ENCODE measurements at regions not wholly inside any gene's neighbourhood (a gene's known extent, or its start where the extent isn't known, plus 50 kb on each side); places are given as distances from the start of the nearest gene placed in this dataset.

GRCh38 chr9:87813119-87813463 is 69.6 kb upstream of the SPATA31E1 start:
- TF ChIP-seq, protein P1, sequence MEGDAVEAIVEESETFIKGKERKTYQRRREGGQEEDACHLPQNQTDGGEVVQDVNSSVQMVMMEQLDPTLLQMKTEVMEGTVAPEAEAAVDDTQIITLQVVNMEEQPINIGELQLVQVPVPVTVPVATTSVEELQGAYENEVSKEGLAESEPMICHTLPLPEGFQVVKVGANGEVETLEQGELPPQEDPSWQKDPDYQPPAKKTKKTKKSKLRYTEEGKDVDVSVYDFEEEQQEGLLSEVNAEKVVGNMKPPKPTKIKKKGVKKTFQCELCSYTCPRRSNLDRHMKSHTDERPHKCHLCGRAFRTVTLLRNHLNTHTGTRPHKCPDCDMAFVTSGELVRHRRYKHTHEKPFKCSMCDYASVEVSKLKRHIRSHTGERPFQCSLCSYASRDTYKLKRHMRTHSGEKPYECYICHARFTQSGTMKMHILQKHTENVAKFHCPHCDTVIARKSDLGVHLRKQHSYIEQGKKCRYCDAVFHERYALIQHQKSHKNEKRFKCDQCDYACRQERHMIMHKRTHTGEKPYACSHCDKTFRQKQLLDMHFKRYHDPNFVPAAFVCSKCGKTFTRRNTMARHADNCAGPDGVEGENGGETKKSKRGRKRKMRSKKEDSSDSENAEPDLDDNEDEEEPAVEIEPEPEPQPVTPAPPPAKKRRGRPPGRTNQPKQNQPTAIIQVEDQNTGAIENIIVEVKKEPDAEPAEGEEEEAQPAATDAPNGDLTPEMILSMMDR (IDR thresholded peaks at IDR 0.05 in 4 of 5, conservative IDR thresholded peaks at IDR 0.05 in 1 of 5): no peak
- TF ChIP-seq POLR2A (IDR thresholded peaks at IDR 0.05): no peak
